ENCODE measurements at regions not wholly inside any gene's neighbourhood (a gene's known extent, or its start where the extent isn't known, plus 50 kb on each side); places are given as distances from the start of the nearest gene placed in this dataset.

DNA sequence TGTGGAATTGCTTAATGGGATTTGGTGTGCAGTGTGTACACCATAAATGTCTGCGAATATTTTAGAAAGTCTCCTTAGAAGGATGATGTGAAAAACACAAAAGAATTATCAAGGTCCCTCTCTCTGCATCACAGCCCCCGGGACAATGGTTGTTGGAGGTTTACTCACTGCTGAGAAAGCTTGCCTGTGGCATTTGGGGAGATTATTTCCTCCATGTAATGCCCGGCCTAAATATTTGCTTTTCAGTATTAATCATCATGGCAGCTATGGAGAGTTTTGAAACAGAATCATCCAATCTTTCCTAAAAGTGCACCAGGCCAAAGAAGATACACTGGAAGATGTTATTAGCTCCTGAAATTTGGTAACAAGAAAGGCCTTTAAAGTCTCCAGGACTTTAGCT lies 113.8 kb upstream of the ADCY1 start:
- Mint-ChIP-seq H3K27ac (no peak overlapping the region), H3K9me3 (ENCODE audit: low read depth) (no peaks in the 10 kb centered on the region), H3K4me1 (ENCODE audit: low read depth) (peaks cover 10% of the 10 kb centered on the region), H3K4me3 (ENCODE audit: low read depth) (no peak overlapping the region), H3K27me3 (no peaks in the 10 kb centered on the region), H3K36me3 (ENCODE audit: insufficient read depth) (no peaks in the 10 kb centered on the region)
- no peak for TF ChIP-seq CTCF (IDR thresholded peaks at IDR 0.05; ENCODE audit: unreplicated experiment)
- DNase-seq (ENCODE audit: low spot score, unreplicated experiment) = no peak

GRCh38 chr7:45461026-45461425 lies 113.1 kb upstream of the ADCY1 start:
- Mint-ChIP-seq H3K36me3 (ENCODE audit: insufficient read depth) (no peaks in the 10 kb centered on the region), H3K9me3 (ENCODE audit: low read depth) (no peaks in the 10 kb centered on the region), H3K27ac (no peak overlapping the region), H3K4me3 (ENCODE audit: low read depth) (no peak overlapping the region), H3K27me3 (no peaks in the 10 kb centered on the region), H3K4me1 (ENCODE audit: low read depth) (peaks cover 4% of the 10 kb centered on the region)
- DNase-seq (ENCODE audit: low spot score, unreplicated experiment) = no peak
- TF ChIP-seq CTCF (IDR thresholded peaks at IDR 0.05; ENCODE audit: unreplicated experiment) = no peak

DNA sequence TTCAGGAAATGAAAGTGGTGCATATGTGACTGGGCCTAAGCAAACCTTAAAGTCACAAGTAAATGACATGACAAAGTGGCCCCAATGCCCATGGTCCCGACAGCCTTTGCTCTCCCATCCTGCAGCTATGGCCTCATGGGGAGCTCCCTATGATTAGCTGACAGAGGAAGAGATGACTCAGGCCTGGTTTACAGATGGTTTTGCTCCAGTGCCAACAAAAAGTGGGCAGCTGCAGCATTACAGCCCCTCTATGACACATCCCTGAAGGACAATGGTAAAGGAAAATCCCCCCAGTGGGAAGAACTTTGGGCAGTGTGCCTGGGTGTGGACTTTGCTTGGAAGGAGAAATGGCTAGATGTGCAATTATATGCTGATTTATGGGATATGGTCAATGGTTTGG lies 105.1 kb upstream of the ADCY1 start:
- Mint-ChIP-seq H3K27ac (peak overlapping the region; percentile 26), H3K36me3 (ENCODE audit: insufficient read depth) (no peaks in the 10 kb centered on the region), H3K9me3 (ENCODE audit: low read depth) (peaks cover 3% of the 10 kb centered on the region), H3K27me3 (no peaks in the 10 kb centered on the region), H3K4me3 (ENCODE audit: low read depth) (no peak overlapping the region), H3K4me1 (ENCODE audit: low read depth) (no peaks in the 10 kb centered on the region)
- no peak for DNase-seq (ENCODE audit: low spot score, unreplicated experiment)
- TF ChIP-seq CTCF (IDR thresholded peaks at IDR 0.05; ENCODE audit: unreplicated experiment) = no peak

GRCh38 chr7:45470031-45470430 lies 104.1 kb upstream of the ADCY1 start:
- H3K27me3 Mint-ChIP-seq = no peaks in the 10 kb centered on the region
- H3K4me3 Mint-ChIP-seq (ENCODE audit: low read depth) = no peak overlapping the region
- no peak overlapping the region for H3K27ac Mint-ChIP-seq
- H3K36me3 Mint-ChIP-seq (ENCODE audit: insufficient read depth) = no peaks in the 10 kb centered on the region
- no peak for DNase-seq (ENCODE audit: low spot score, unreplicated experiment)
- H3K9me3 Mint-ChIP-seq (ENCODE audit: low read depth) = peaks cover 3% of the 10 kb centered on the region
- H3K4me1 Mint-ChIP-seq (ENCODE audit: low read depth) = no peaks in the 10 kb centered on the region
- TF ChIP-seq CTCF (IDR thresholded peaks at IDR 0.05; ENCODE audit: unreplicated experiment) = no peak

DNA sequence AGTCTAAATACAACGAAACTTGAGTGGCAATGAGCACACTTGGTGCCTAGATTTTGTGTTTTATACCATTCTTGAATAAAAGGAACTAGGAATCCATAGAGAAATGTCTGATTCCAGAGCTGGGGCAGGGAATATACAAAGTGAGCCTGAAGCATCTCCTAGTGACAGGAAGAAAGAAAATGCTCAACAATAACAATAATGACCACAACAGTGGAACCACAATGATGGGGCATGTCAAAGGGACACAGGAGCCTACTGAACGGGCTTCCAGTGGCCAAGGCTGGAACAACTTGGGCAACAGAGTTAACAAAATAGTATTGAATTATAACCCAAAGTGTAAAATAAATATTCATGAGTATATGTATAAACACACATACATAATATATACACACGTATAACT lies 94.4 kb upstream of the ADCY1 start:
- H3K36me3 Mint-ChIP-seq (ENCODE audit: insufficient read depth) = no peaks in the 10 kb centered on the region
- no peak for TF ChIP-seq CTCF (IDR thresholded peaks at IDR 0.05; ENCODE audit: unreplicated experiment)
- no peak overlapping the region for H3K4me3 Mint-ChIP-seq (ENCODE audit: low read depth)
- no peaks in the 10 kb centered on the region for H3K9me3 Mint-ChIP-seq (ENCODE audit: low read depth)
- H3K4me1 Mint-ChIP-seq (ENCODE audit: low read depth) = no peaks in the 10 kb centered on the region
- no peak for DNase-seq (ENCODE audit: low spot score, unreplicated experiment)
- no peaks in the 10 kb centered on the region for H3K27me3 Mint-ChIP-seq
- no peak overlapping the region for H3K27ac Mint-ChIP-seq
